ENCODE measurements at regions not wholly inside any gene's neighbourhood (a gene's known extent, or its start where the extent isn't known, plus 50 kb on each side); places are given as distances from the start of the nearest gene placed in this dataset.

GRCh38 chr10:78991187-78991586 is 77.6 kb upstream of the ZMIZ1 start:
- no peak for DNase-seq

GRCh38 chr10:78992333-78992732 is 76.4 kb upstream of the ZMIZ1 start:
- no peak for DNase-seq

GRCh38 chr10:78993261-78993945 is 75.4 kb upstream of the ZMIZ1 start:
- no peak for DNase-seq

- DNase-seq, result no peak
Measured at GRCh38 chr10:78995987-78996791, 72.6 kb upstream of the ZMIZ1 start.

- DNase-seq, result no peak
Measured at GRCh38 chr10:78996792-78997129, 72.0 kb upstream of the ZMIZ1 start.

GRCh38 chr10:78997635-78998618 is 70.8 kb upstream of the ZMIZ1 start:
- DNase-seq, result no peak

- no peak for DNase-seq
Measured at GRCh38 chr10:79001082-79001885, 67.5 kb upstream of the ZMIZ1 start.

- no peak for DNase-seq
Measured at GRCh38 chr10:79002336-79002735, 66.4 kb upstream of the ZMIZ1 start.

- peak in 2 of 14 donors; percentile 22 to 75 for DNase-seq
Measured at GRCh38 chr10:79003183-79004100, 65.3 kb upstream of the ZMIZ1 start.

- DNase-seq, result no peak
Measured at GRCh38 chr10:79004311-79004710, 64.5 kb upstream of the ZMIZ1 start.

GRCh38 chr10:79005126-79005810 is 63.5 kb upstream of the ZMIZ1 start:
- no peak for DNase-seq

- DNase-seq, result no peak
Measured at GRCh38 chr10:79007018-79007417, 61.7 kb upstream of the ZMIZ1 start.

- DNase-seq, result peak in 2 of 14 donors; percentile 33 to 97
Measured at GRCh38 chr10:79007421-79008319, 61.1 kb upstream of the ZMIZ1 start.

- no peak for DNase-seq
Measured at GRCh38 chr10:79009145-79009544, 59.6 kb upstream of the ZMIZ1 start.

GRCh38 chr10:79012567-79012966 is 56.2 kb upstream of the ZMIZ1 start:
- no peak for DNase-seq

- DNase-seq, result no peak
Measured at GRCh38 chr10:79013406-79013987, 55.3 kb upstream of the ZMIZ1 start.

GRCh38 chr10:79014796-79015195 is 54.0 kb upstream of the ZMIZ1 start:
- DNase-seq, result peak in 10 of 14 donors; percentile 16 to 94 (median 56)

- no peak for DNase-seq
Measured at GRCh38 chr10:79017882-79018520, 50.8 kb upstream of the ZMIZ1 start.
